ENCODE measurements at regions not wholly inside any gene's neighbourhood (a gene's known extent, or its start where the extent isn't known, plus 50 kb on each side); places are given as distances from the start of the nearest gene placed in this dataset.

- H3K9ac ChIP-seq (ENCODE audit: low read depth in 1 of 2, low read length in 2 of 2), result no peak overlapping the region
- H3K4me3 ChIP-seq (ENCODE audit: low read depth in 1 of 3, low read length in 3 of 3), result no peak overlapping the region
- no peak overlapping the region for H3K27ac ChIP-seq (ENCODE audit: low read depth in 1 of 2, low read length in 2 of 2)
- H3K4me1 ChIP-seq (ENCODE audit: control insufficient read depth in 4 of 4, insufficient read depth in 4 of 4, low read length in 3 of 4), result no peaks in the 10 kb centered on the region
- H3K9me3 ChIP-seq (ENCODE audit: control insufficient read depth in 4 of 4, low read length in 3 of 4), result no peaks in the 10 kb centered on the region
- WGBS, result 82% methylated on average over 7 of the region's 7 CpGs
- H3K36me3 ChIP-seq (ENCODE audit: control insufficient read depth in 4 of 4, insufficient read depth in 3 of 4, low read depth in 1 of 4, low read length in 3 of 4), result no peaks in the 10 kb centered on the region
- DNase-seq (ENCODE audit: low spot score), result no peak
- TF ChIP-seq FOXA1 (IDR thresholded peaks at IDR 0.05), result no peak
- no peak for TF ChIP-seq ZBTB33 (IDR thresholded peaks at IDR 0.05)
- no peak for TF ChIP-seq EGR1 (IDR thresholded peaks at IDR 0.05; ENCODE audit: low read depth in 2 of 2)
- TF ChIP-seq JUND (IDR thresholded peaks at IDR 0.05), result no peak
- TF ChIP-seq RXRA (IDR thresholded peaks at IDR 0.05), result no peak
- no peak for TF ChIP-seq RAD21 (IDR thresholded peaks at IDR 0.05)
- H3K27me3 ChIP-seq (ENCODE audit: control insufficient read depth in 4 of 4, insufficient read depth in 4 of 4, low read length in 3 of 4), result no peaks in the 10 kb centered on the region
Measured at GRCh38 chr3:177281292-177282118, 84.2 kb upstream of the TBL1XR1 start.

GRCh38 chr3:177282119-177282655 is 84.9 kb upstream of the TBL1XR1 start:
- no peak for DNase-seq (ENCODE audit: low spot score)

More at GRCh38 chr3:177282119-177282655, 84.9 kb upstream of the TBL1XR1 start:
- Histone ChIP-seq H3K27ac (ENCODE audit: low read depth in 1 of 2, low read length in 2 of 2) (no peak overlapping the region), H3K9me3 (ENCODE audit: control insufficient read depth in 4 of 4, low read length in 3 of 4) (no peaks in the 10 kb centered on the region), H3K36me3 (ENCODE audit: control insufficient read depth in 4 of 4, insufficient read depth in 3 of 4, low read depth in 1 of 4, low read length in 3 of 4) (no peaks in the 10 kb centered on the region), H3K27me3 (ENCODE audit: control insufficient read depth in 4 of 4, insufficient read depth in 4 of 4, low read length in 3 of 4) (no peaks in the 10 kb centered on the region), H3K9ac (ENCODE audit: low read depth in 1 of 2, low read length in 2 of 2) (no peak overlapping the region), H3K4me1 (ENCODE audit: control insufficient read depth in 4 of 4, insufficient read depth in 4 of 4, low read length in 3 of 4) (no peaks in the 10 kb centered on the region), H3K4me3 (ENCODE audit: low read depth in 1 of 3, low read length in 3 of 3) (no peak overlapping the region)
- TF ChIP-seq RAD21 (IDR thresholded peaks at IDR 0.05) (no peak), YY1 (IDR thresholded peaks at IDR 0.05) (no peak), ATF3 (IDR thresholded peaks at IDR 0.05) (no peak), FOXA1 (IDR thresholded peaks at IDR 0.05) (no peak), RXRA (IDR thresholded peaks at IDR 0.05) (no peak), MAX (IDR thresholded peaks at IDR 0.05) (no peak), CTCF (IDR thresholded peaks at IDR 0.05; ENCODE audit: low read depth, low read length, missing input control) (no peak), GABPA (IDR thresholded peaks at IDR 0.05 in 1 of 2, conservative IDR thresholded peaks at IDR 0.05 in 1 of 2) (no peak), SP1 (IDR thresholded peaks at IDR 0.05) (no peak), NR2F2 (IDR thresholded peaks at IDR 0.05) (no peak), FOXA2 (IDR thresholded peaks at IDR 0.05) (no peak), HNF4A (conservative IDR thresholded peaks at IDR 0.05) (no peak), JUND (IDR thresholded peaks at IDR 0.05) (no peak), REST (IDR thresholded peaks at IDR 0.05) (no peak), ZBTB33 (IDR thresholded peaks at IDR 0.05) (no peak)
- WGBS, result 89% methylated on average over 1 of the region's 1 CpG
